ENCODE measurements at regions not wholly inside any gene's neighbourhood (a gene's known extent, or its start where the extent isn't known, plus 50 kb on each side); places are given as distances from the start of the nearest gene placed in this dataset.

DNA sequence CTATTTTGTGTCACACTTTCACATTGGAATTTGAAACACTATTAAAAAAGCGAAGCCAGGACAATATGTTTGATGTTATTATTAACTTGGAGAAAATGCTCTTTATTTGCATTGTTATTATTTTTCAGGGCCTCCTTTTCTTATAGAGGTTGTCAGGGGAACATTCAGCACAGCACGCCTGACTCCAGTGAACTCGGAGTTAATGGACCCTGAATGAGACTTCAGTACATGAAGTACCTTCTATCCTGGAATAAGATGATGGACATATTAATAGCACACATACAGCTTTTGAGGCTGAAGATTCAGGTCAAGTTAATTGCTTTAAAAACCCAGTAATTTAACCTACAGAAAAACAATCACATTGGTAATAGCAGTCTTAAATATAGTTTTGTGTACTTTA, 652.9 kb downstream of the SEMA5A start:
- peaks cover 2% of the 10 kb centered on the region for H3K27me3 Mint-ChIP-seq (ENCODE audit: insufficient read depth)
- H3K4me3 ChIP-seq (ENCODE audit: low read length), result no peak overlapping the region
- no peak overlapping the region for H3K4me3 Mint-ChIP-seq

DNA sequence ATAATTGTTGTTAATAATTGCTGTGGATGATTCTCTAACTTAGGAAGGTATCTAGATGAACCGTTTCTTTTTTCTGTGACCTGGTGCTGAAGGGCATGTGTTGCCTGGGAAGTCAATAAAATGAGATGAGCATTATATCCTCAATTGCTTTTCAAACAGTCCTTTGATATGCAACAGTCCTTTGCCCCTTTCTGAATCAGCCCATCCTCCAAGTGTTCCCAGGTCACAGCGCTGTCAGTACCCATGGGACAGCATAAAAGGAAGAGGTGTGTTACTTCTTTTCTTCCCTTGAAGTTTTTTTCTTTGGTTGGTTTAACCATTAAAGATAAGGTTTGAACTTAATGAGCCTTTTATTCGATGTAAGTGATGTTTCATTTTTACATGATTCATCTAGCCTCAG, 651.8 kb downstream of the SEMA5A start:
- no peak overlapping the region for H3K27ac Mint-ChIP-seq

More for the DNA sequence above, 652.9 kb downstream of the SEMA5A start:
- Mint-ChIP-seq H3K4me1 (no peaks in the 10 kb centered on the region), H3K36me3 (ENCODE audit: low read depth) (no peaks in the 10 kb centered on the region), H3K27ac (no peak overlapping the region), H3K9me3 (no peaks in the 10 kb centered on the region)
- H3K27me3 ChIP-seq (ENCODE audit: control insufficient read depth, insufficient read depth, low read length, poor library complexity, severe bottlenecking), result no peaks in the 10 kb centered on the region
- 90% methylated on average over 3 of the region's 3 CpGs; no CpG with 5 or more reads in 1 of the 2 experiments for WGBS, 2 experiments (ENCODE audit: insufficient coverage in 1 of 2, insufficient read length in 1 of 2)
- no peak for TF ChIP-seq CTCF (conservative IDR thresholded peaks at IDR 0.05)
- no peak overlapping the region for H3K27ac ChIP-seq (ENCODE audit: low read depth, low read length)
- H3K9ac ChIP-seq (ENCODE audit: extremely low read depth, low read length, poor library complexity, severe bottlenecking), result no peak overlapping the region
- no peaks in the 10 kb centered on the region for H3K36me3 ChIP-seq (ENCODE audit: control insufficient read depth, insufficient read depth, low read length)
- no peak for DNase-seq
- no peaks in the 10 kb centered on the region for H3K4me1 ChIP-seq (ENCODE audit: control insufficient read depth, insufficient read depth, low read length)
- H3K9me3 ChIP-seq (ENCODE audit: control insufficient read depth, low read length), result no peaks in the 10 kb centered on the region

GRCh38 chr5:8895062-8895461, 650.8 kb downstream of the SEMA5A start:
- H3K27me3 Mint-ChIP-seq (ENCODE audit: insufficient read depth), result peaks cover 2% of the 10 kb centered on the region
- H3K27ac Mint-ChIP-seq, result no peak overlapping the region
- no peaks in the 10 kb centered on the region for H3K9me3 ChIP-seq (ENCODE audit: control insufficient read depth, low read length)
- H3K4me3 ChIP-seq (ENCODE audit: low read length), result no peak overlapping the region
- no peak for TF ChIP-seq CTCF (conservative IDR thresholded peaks at IDR 0.05)
- H3K4me3 Mint-ChIP-seq, result no peak overlapping the region
- 80 to 96% methylated on average over 3 to 4 of the region's 4 CpGs for WGBS, 2 experiments (ENCODE audit: insufficient coverage in 1 of 2, insufficient read length in 1 of 2)
- no peaks in the 10 kb centered on the region for H3K9me3 Mint-ChIP-seq
- no peaks in the 10 kb centered on the region for H3K36me3 Mint-ChIP-seq (ENCODE audit: low read depth)
- H3K4me1 ChIP-seq (ENCODE audit: control insufficient read depth, insufficient read depth, low read length), result no peaks in the 10 kb centered on the region
- H3K9ac ChIP-seq (ENCODE audit: extremely low read depth, low read length, poor library complexity, severe bottlenecking), result no peak overlapping the region
- no peaks in the 10 kb centered on the region for H3K36me3 ChIP-seq (ENCODE audit: control insufficient read depth, insufficient read depth, low read length)
- H3K27me3 ChIP-seq (ENCODE audit: control insufficient read depth, insufficient read depth, low read length, poor library complexity, severe bottlenecking), result no peaks in the 10 kb centered on the region
- DNase-seq, result no peak
- H3K27ac ChIP-seq (ENCODE audit: low read depth, low read length), result no peak overlapping the region
- no peaks in the 10 kb centered on the region for H3K4me1 Mint-ChIP-seq

More for the DNA sequence above, 651.8 kb downstream of the SEMA5A start:
- Histone ChIP-seq H3K4me1 (ENCODE audit: control insufficient read depth, insufficient read depth, low read length) (no peaks in the 10 kb centered on the region), H3K9ac (ENCODE audit: extremely low read depth, low read length, poor library complexity, severe bottlenecking) (no peak overlapping the region), H3K9me3 (ENCODE audit: control insufficient read depth, low read length) (no peaks in the 10 kb centered on the region), H3K36me3 (ENCODE audit: control insufficient read depth, insufficient read depth, low read length) (no peaks in the 10 kb centered on the region), H3K27ac (ENCODE audit: low read depth, low read length) (no peak overlapping the region), H3K4me3 (ENCODE audit: low read length) (no peak overlapping the region), H3K27me3 (ENCODE audit: control insufficient read depth, insufficient read depth, low read length, poor library complexity, severe bottlenecking) (no peaks in the 10 kb centered on the region)
- Mint-ChIP-seq H3K4me3 (no peak overlapping the region), H3K4me1 (no peaks in the 10 kb centered on the region), H3K27me3 (ENCODE audit: insufficient read depth) (peaks cover 2% of the 10 kb centered on the region), H3K36me3 (ENCODE audit: low read depth) (no peaks in the 10 kb centered on the region), H3K9me3 (no peaks in the 10 kb centered on the region)
- DNase-seq, result no peak
- 57 to 75% methylated on average over 1 to 2 of the region's 3 CpGs for WGBS, 2 experiments (ENCODE audit: insufficient coverage in 1 of 2, insufficient read length in 1 of 2)
- no peak for TF ChIP-seq CTCF (conservative IDR thresholded peaks at IDR 0.05)

Data from endodermal cell (in vitro differentiated cells).